SK-N-SH (cell line): ENCODE measurements at regions not wholly inside any gene's neighbourhood (a gene's known extent, or its start where the extent isn't known, plus 50 kb on each side); places are given as distances from the start of the nearest gene placed in this dataset.

Experiments
- CTCF ChIA-PET: fragments of 300-600, 350-600 bp; formaldehyde crosslinking; extraction: SDS; loops from one replicate; lab custom pipeline; 2021; lab: Yijun Ruan, JAX
- POLR2A ChIA-PET: fragments of 350-600 bp; sonication (Branson Sonifier 250); formaldehyde crosslinking; extraction: SDS; loops from one replicate; lab custom pipeline; 2020; ENCODE audit warnings: antibody characterized with exemption, inconsistent platforms; lab: Yijun Ruan, JAX
- DNase-seq: peaks from one replicate; pipeline ENCODE4 v3.0.0; 2012
- H2AFZ ChIP-seq: fragments of 200-600 bp; sonication (generic); 2 replicates; pipeline ENCODE4 v1.8.1; 2016; ENCODE audit warnings: antibody characterized with exemption, mild to moderate bottlenecking, low read depth
- H3F3A ChIP-seq: fragments of 200-600 bp; sonication (generic); replicated peaks from 2 replicates; pipeline ENCODE3; 2016; ENCODE audit warnings: antibody characterized with exemption, mild to moderate bottlenecking; ENCODE audit not compliant: insufficient read depth
- H3K27ac ChIP-seq, 2 experiments: fragments of 200-500 bp in 1 of 2; fragments of 200-600 bp in 1 of 2; sonication (Bioruptor generic) in 1 of 2; sonication (generic), shearing (Covaris generic) in 1 of 2; 2 replicates each; pipeline versions ENCODE4 v1.5.1 to v1.6.1; 2014 to 2016; ENCODE audit warnings: low read depth in 2 of 2, inconsistent platforms in 1 of 2, low read length in 1 of 2, mild to moderate bottlenecking in 1 of 2, mixed read lengths in 1 of 2
- H3K27me3 ChIP-seq: fragments of 200-600 bp; sonication (generic), shearing (Covaris generic); 2 replicates; pipeline ENCODE4 v1.6.1; 2016; ENCODE audit warnings: mixed run types; ENCODE audit not compliant: insufficient read depth
- H3K36me3 ChIP-seq, 2 experiments: fragments of 200-500 bp in 1 of 2; fragments of 200-600 bp in 1 of 2; sonication (Bioruptor generic) in 1 of 2; sonication (generic) in 1 of 2; replicated peaks in 1 of 2; 2 replicates each; pipeline versions ENCODE3 to v1.5.1; 2014 to 2016; ENCODE audit warnings: low read length in 1 of 2, mild to moderate bottlenecking in 1 of 2; ENCODE audit not compliant: insufficient read depth in 2 of 2, control insufficient read depth in 1 of 2
- H3K4me1 ChIP-seq, 2 experiments: fragments of 200-500 bp in 1 of 2; fragments of 200-600 bp in 1 of 2; sonication (Bioruptor generic) in 1 of 2; sonication (generic), shearing (Covaris generic) in 1 of 2; 2 replicates each; pipeline versions ENCODE4 v1.5.1 to v1.6.1; 2014 to 2016; ENCODE audit warnings: low read depth in 1 of 2, low read length in 1 of 2, mixed run types in 1 of 2; ENCODE audit not compliant: insufficient read depth in 2 of 2, control insufficient read depth in 1 of 2
- H3K4me2 ChIP-seq: fragments of 200-600 bp; sonication (generic), shearing (Covaris generic); 2 replicates; pipeline ENCODE4 v1.6.1; 2017; ENCODE audit warnings: mixed run types
- H3K4me3 ChIP-seq, 2 experiments: fragments of 200-500 bp in 1 of 2; fragments of 200-600 bp in 1 of 2; sonication (Bioruptor generic) in 1 of 2; sonication (generic), shearing (Covaris generic) in 1 of 2; 2 replicates each; pipeline versions ENCODE4 v1.5.1 to v1.8.1; 2014 to 2016; ENCODE audit warnings: low read depth in 2 of 2, inconsistent platforms in 1 of 2, low read length in 1 of 2, mild to moderate bottlenecking in 1 of 2, mixed read lengths in 1 of 2, moderate library complexity in 1 of 2
- H3K79me2 ChIP-seq: fragments of 200-600 bp; sonication (generic); 2 replicates; pipeline ENCODE4 v1.8.1; 2017; ENCODE audit warnings: mild to moderate bottlenecking; ENCODE audit not compliant: insufficient read depth
- H3K9ac ChIP-seq: fragments of 200-600 bp; sonication (generic); 2 replicates; pipeline ENCODE4 v1.6.1; 2017; ENCODE audit warnings: mixed run types
- H3K9me2 ChIP-seq: fragments of 200-600 bp; sonication (generic); 2 replicates; pipeline ENCODE4 v1.6.1; 2017; ENCODE audit warnings: mixed run types
- H3K9me3 ChIP-seq: fragments of 200-600 bp; sonication (generic); 2 replicates; pipeline ENCODE4 v1.6.1; 2017; ENCODE audit warnings: mixed run types, mild to moderate bottlenecking, moderate library complexity
- H4K20me1 ChIP-seq: fragments of 200-600 bp; sonication (generic); 2 replicates; pipeline ENCODE4 v1.6.1; 2017; ENCODE audit warnings: mild to moderate bottlenecking, mixed run types; ENCODE audit not compliant: insufficient read depth
- EP300 ChIP-seq, 2 experiments: IDR thresholded peaks; 2 replicates each; pipeline versions ENCODE4 v1.4.0 to v1.6.1; 2012; ENCODE audit warnings: borderline replicate concordance in 1 of 2, low read depth in 1 of 2, low read length in 1 of 2
- FOSL2 ChIP-seq: IDR thresholded peaks from 2 replicates; pipeline ENCODE4 v1.4.0; 2012; ENCODE audit warnings: low read depth, mild to moderate bottlenecking, moderate library complexity, borderline replicate concordance
- FOXM1 ChIP-seq: IDR thresholded peaks from 2 replicates; pipeline ENCODE4 v1.4.0; 2012; ENCODE audit warnings: low read depth, mild to moderate bottlenecking
- GATA2 ChIP-seq: sonication (generic); formaldehyde crosslinking; IDR thresholded peaks from 2 replicates; pipeline ENCODE4 v1.5.0; 2020; ENCODE audit warnings: mild to moderate bottlenecking, missing genetic modification reagents
- MEF2A ChIP-seq: IDR thresholded peaks from 2 replicates; pipeline ENCODE4 v1.4.0; 2012; ENCODE audit warnings: low read depth, borderline replicate concordance
- MXI1 ChIP-seq: IDR thresholded peaks from 2 replicates; pipeline ENCODE4 v1.6.1; 2012; ENCODE audit warnings: mild to moderate bottlenecking, low read depth, low read length, improper control_type of control experiment
- NFIC ChIP-seq: IDR thresholded peaks from 2 replicates; pipeline ENCODE4 v1.4.0; 2012; ENCODE audit warnings: borderline replicate concordance
- PBX3 ChIP-seq: IDR thresholded peaks from 2 replicates; pipeline ENCODE4; 2012
- RFX5 ChIP-seq: IDR thresholded peaks from 2 replicates; pipeline ENCODE4 v1.6.1; 2012; ENCODE audit warnings: mild to moderate bottlenecking, improper control_type of control experiment, low read length
- SMC3 ChIP-seq: IDR thresholded peaks from 2 replicates; pipeline ENCODE4 v1.6.1; 2012; ENCODE audit warnings: low read depth, low read length, improper control_type of control experiment
- TEAD4 ChIP-seq: IDR thresholded peaks from 2 replicates; pipeline ENCODE4 v1.4.0; 2012; ENCODE audit warnings: mild to moderate bottlenecking, borderline replicate concordance; ENCODE audit not compliant: insufficient read depth
- YY1 ChIP-seq: IDR thresholded peaks from 2 replicates; pipeline ENCODE4 v1.4.0; 2012; ENCODE audit warnings: low read depth, mild to moderate bottlenecking
- ZBTB33 ChIP-seq: IDR thresholded peaks from 2 replicates; pipeline ENCODE4 v1.4.0; 2012; ENCODE audit warnings: low read depth, borderline replicate concordance
- WGBS: methylation state at CpG from one replicate; pipeline ENCODE4 v1.1.6; 2017; ENCODE audit warnings: low lambda C conversion rate; 5-methylcytosine and 5-hydroxymethylcytosine counted together

GRCh38 chr5:110195288-110195687 is 505.6 kb downstream of the MAN2A1 start:
- TF ChIP-seq TEAD4 (no peak), NFIC (no peak), MEF2A (no peak), RFX5 (no peak), SMC3 (no peak)
- ChIA-PET CTCF (no interaction called here), POLR2A (no interaction called here)
- Histone ChIP-seq H3K9ac (no peak overlapping the region), H3K36me3 (no peaks in the 10 kb centered on the region), H2AFZ (no peak overlapping the region), H4K20me1 (no peaks in the 10 kb centered on the region), H3K9me3 (no peaks in the 10 kb centered on the region), H3K27me3 (no peaks in the 10 kb centered on the region), H3K27ac (no peak overlapping the region), H3F3A (no peaks in the 10 kb centered on the region), H3K4me1 (no peaks in the 10 kb centered on the region), H3K4me2 (no peak overlapping the region), H3K9me2 (no peaks in the 10 kb centered on the region), H3K79me2 (no peaks in the 10 kb centered on the region), H3K4me3 (no peak overlapping the region)
- DNase-seq = no peak
- 100% methylated on average over 1 of the region's 1 CpG for WGBS

- no peaks in the 10 kb centered on the region for H3K4me1 ChIP-seq
- ChIA-PET POLR2A (no interaction called here), CTCF (no interaction called here)
- no peaks in the 10 kb centered on the region for H3K36me3 ChIP-seq
- no peaks in the 10 kb centered on the region for H3F3A ChIP-seq
- no peak overlapping the region for H3K4me3 ChIP-seq
- no peaks in the 10 kb centered on the region for H4K20me1 ChIP-seq
- no peak overlapping the region for H3K9ac ChIP-seq
- 33% methylated on average over 1 of the region's 1 CpG for WGBS
- H3K9me3 ChIP-seq = no peaks in the 10 kb centered on the region
- H3K27ac ChIP-seq = no peak overlapping the region
- TF ChIP-seq FOSL2 (no peak), EP300 (IDR thresholded peaks at IDR 0.05; ENCODE audit: borderline replicate concordance in 1 of 2, low read depth in 1 of 2, low read length in 1 of 2) (no peak), FOXM1 (no peak), GATA2 (CRISPR knock-in tag) (no peak), PBX3 (no peak), ZBTB33 (no peak), YY1 (no peak), MXI1 (no peak)
- no peak for DNase-seq
- no peaks in the 10 kb centered on the region for H3K9me2 ChIP-seq
- no peak overlapping the region for H2AFZ ChIP-seq
- H3K79me2 ChIP-seq = no peaks in the 10 kb centered on the region
- H3K27me3 ChIP-seq = no peaks in the 10 kb centered on the region
- no peak overlapping the region for H3K4me2 ChIP-seq
Observed at GRCh38 chr5:110201791-110202190, 512.1 kb downstream of the MAN2A1 start.
